Hematopoietic multipotent progenitor cell treated with erythropoietin and hydrocortisone succinate and interleukin-3 and kit ligand, for 15 days (in vitro differentiated cells): ENCODE measurements at regions not wholly inside any gene's neighbourhood (a gene's known extent, or its start where the extent isn't known, plus 50 kb on each side); places are given as distances from the start of the nearest gene placed in this dataset.

Source experiments
- DNase-seq: peaks from one replicate; pipeline ENCODE4 v3.0.0-alpha.2; 2015; ENCODE audit warnings: low spot score

- DNase-seq, result no peak
Measured at GRCh38 chr10:29397221-29397620, 108.4 kb downstream of the LYZL1 start.

DNA sequence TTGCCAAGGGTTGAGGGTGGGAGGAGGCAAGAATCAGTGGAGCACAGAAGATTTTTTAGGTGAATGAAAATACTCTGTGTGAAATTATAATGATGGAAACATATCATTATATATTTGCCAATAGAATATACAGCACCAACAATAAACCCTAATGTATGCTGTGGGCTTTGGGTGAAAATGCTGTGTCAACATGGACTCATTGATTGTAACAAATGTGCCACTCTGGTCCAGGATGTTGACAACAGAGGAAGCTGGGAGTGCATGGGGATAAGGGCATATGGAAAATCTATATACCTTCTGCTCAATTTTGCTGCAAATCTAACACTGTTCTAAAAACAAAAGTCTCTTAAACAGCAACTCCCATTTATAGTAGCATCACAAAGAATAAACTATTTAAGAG lies 114.3 kb downstream of the LYZL1 start:
- DNase-seq, result no peak

DNA sequence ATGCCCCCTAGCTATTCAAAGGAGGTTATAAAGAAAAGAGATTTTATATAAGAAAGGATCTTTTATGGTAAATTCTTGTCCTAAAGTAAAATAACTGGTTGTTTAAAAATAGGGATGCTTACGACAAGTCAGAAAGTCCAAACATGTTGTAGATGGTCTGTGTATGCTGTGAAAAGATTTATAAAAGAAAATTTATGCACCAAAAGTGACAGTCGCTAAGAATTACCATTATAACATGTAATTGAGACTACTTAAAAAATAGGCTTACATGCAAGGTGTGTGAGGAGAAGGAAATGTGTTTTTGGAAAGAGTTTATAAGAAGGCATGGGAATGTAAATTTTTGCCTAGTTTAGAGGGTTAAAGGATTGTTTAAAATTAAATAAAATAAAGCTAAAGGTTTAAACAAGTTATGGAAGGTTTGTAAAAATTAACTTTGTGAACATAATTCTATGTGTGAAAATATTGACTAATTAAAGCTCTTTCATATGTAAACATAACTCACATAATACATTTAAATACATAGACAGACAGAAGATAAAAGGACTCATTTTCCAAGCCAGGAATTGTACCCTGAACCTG lies 118.5 kb downstream of the LYZL1 start:
- DNase-seq, result no peak
